ENCODE measurements at regions not wholly inside any gene's neighbourhood (a gene's known extent, or its start where the extent isn't known, plus 50 kb on each side); places are given as distances from the start of the nearest gene placed in this dataset.

DNA sequence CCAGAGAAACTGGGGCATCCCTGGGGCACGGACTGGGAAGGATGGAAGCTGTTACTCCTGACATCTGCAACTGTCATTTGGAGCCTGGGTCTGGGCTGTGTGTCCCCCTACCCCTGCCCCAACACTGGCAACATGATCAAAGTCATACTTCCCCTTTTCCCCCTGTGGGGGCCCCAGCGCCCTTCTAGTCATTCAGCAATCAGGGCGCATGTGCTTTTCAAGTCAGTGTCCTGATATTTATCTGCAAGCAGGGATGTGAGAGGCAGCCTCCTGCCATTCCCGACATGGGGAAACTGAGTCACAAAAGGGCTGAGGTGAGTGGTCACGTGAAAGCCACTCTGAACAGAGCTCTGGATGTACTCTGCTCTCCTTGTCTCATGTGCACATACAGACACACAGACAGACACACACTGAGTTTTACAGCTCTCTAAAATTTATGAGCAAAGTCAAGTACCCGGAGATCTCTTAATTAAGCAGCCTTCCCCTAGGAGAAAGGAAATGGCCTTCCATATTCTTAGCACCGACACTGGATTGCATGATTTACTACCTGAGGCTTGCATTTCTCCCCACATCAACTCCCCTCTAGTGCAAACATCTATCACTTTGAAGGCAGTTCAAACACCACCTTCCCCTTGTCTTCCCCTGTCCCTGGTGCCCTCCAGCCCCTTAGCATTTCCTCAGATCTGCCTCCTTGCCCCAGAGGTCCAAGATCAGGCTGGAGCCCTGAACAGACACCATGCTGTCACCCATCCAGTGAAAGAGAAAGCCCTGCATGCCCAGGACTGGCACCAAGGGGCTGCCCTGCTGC, 170.7 kb downstream of the CDC5L start:
- CTCF ChIA-PET: no interaction called here
- H3K27me3 Mint-ChIP-seq: peaks cover 31% of the 10 kb centered on the region
- POLR2A ChIA-PET: no interaction called here
- H3K27ac Mint-ChIP-seq: no peak overlapping the region
- peaks cover 3% of the 10 kb centered on the region for H3K4me1 Mint-ChIP-seq
- H3K4me3 Mint-ChIP-seq: no peak overlapping the region
- H3K36me3 Mint-ChIP-seq (ENCODE audit: low read depth): no peaks in the 10 kb centered on the region
- DNase-seq: no peak
- H3K9me3 Mint-ChIP-seq: no peaks in the 10 kb centered on the region

DNA sequence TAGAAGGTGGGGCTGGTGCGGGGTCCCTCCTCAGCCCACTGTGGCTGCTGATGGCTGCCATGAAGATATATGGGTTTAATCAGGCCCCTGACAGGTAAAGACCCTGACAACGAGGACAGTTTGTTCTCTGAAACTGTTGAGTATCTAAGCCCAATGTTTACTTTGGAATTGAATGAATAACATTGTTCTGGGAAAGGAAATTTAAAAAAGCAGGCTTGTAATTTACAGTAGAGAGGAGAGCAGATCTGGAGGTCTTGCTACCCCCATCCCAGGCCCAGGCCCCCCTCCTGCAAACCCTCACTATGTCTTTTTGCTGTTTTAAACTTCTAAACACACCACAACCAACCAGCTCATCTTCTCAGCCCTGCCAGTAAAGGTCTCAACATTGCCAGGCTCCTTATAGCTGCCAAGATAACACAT, 171.3 kb downstream of the CDC5L start:
- POLR2A ChIA-PET: no interaction called here
- H3K4me3 Mint-ChIP-seq: no peak overlapping the region

DNA sequence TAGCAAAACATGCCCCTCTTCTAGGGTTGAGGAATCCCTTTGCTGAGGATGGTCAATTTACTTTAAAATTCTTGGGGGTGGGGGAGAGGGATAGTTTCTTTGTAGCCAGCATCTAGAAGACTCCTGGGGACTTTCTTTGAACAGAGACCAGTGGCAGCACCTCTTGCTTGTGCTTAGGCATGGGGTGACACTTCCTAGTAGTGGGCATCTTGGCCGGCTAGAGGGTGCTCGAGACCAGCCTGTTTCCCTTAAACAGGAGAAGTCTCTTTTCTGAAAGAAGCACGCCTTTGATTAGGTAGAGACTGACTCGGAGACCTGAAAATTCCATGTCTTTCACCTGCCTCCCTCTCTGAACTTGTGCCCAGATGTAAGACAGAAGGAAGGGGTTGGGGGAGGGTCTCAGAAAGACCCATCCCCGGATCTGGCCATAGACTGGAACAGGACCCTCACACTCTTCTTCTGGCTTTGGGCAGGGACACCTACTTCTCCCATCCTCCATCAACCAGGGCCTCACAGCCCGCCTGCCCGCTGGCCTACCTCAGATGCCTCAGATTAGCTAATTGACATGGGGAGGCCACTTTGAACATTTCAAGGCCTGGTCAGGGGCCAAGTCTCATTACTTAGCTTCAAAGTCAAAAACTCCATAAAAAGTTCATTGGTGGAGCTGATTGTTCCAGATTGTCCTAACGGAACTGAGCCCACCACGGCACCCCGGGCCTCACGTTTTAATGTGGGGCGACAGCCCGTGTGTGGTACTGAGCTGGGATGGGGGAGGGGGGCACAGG, 172.2 kb downstream of the CDC5L start:
- H3K4me3 Mint-ChIP-seq: no peak overlapping the region
- no peak for DNase-seq
- H3K27ac Mint-ChIP-seq: no peak overlapping the region
- CTCF ChIA-PET: no interaction called here
- H3K9me3 Mint-ChIP-seq: no peaks in the 10 kb centered on the region
- POLR2A ChIA-PET: no interaction called here
- no peaks in the 10 kb centered on the region for H3K36me3 Mint-ChIP-seq (ENCODE audit: low read depth)
- H3K4me1 Mint-ChIP-seq: peaks cover 3% of the 10 kb centered on the region
- peaks cover 31% of the 10 kb centered on the region for H3K27me3 Mint-ChIP-seq

More for the DNA sequence above, 171.3 kb downstream of the CDC5L start:
- Mint-ChIP-seq H3K27me3 (peaks cover 31% of the 10 kb centered on the region), H3K9me3 (no peaks in the 10 kb centered on the region), H3K36me3 (ENCODE audit: low read depth) (no peaks in the 10 kb centered on the region), H3K4me1 (peaks cover 3% of the 10 kb centered on the region), H3K27ac (no peak overlapping the region)
- DNase-seq: no peak
- CTCF ChIA-PET: no interaction called here

DNA sequence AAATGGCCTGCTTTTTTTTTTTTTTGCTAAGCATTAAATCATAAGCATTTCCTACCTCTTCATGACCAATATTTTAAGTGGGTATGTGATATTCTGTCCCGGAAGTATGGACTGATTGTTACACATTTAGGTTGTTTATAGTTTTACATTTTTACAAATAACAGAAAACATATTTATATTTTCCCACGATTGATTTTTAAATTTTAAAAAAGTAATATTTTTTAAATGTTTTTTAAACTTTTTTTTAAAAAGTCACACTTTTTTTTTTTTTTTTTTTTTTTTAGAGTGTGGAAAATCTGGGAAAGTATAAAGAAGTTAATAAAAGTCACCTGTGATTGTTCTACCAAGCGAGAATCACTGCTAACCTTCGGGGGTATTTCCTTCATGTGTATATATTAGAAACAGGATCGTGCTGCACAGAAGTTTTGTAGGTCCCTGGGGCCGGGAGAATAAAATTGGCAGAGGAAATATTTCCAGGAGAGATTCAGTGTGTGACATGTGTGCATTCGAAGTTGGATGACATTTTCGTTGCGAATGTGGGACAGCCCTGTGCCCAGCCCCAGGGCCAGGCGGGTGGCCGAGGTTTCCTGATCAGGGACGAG, 173.1 kb downstream of the CDC5L start:
- DNase-seq: no peak
- Mint-ChIP-seq H3K4me1 (peaks cover 3% of the 10 kb centered on the region), H3K36me3 (ENCODE audit: low read depth) (no peaks in the 10 kb centered on the region), H3K27me3 (peaks cover 31% of the 10 kb centered on the region), H3K9me3 (no peaks in the 10 kb centered on the region), H3K27ac (no peak overlapping the region), H3K4me3 (no peak overlapping the region)
- CTCF ChIA-PET: no interaction called here
- POLR2A ChIA-PET: no interaction called here

DNA sequence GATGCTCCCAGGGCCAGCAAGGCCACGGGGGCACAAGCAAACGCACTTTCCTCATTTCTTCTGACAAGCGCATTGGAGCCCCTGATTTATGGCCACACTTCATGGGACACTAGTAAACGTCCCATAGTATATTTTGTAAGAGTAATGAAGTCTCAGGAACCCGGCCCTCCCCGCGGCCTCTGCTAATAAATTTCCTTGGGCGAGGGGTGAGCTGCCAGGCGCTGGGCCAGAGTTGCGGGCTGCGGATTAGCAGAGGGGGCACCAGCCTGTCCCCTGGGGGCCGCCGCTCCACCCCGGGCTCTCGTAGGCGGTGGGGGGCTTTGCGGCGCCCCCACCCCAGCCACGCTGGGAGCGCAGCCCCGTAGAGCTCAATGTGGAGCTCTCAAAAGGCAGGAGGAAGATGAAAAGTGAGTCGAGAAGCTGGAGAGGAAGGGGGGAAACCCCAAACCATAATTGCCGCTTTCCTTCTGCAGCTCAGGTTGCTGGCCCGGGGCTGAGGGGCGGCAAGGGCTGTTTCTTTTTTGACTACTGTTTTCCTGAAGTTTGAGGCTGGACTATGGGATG, 173.6 kb downstream of the CDC5L start:
- POLR2A ChIA-PET: no interaction called here
- Mint-ChIP-seq H3K4me3 (no peak overlapping the region), H3K27ac (no peak overlapping the region), H3K4me1 (peaks cover 3% of the 10 kb centered on the region), H3K27me3 (peaks cover 31% of the 10 kb centered on the region), H3K9me3 (no peaks in the 10 kb centered on the region), H3K36me3 (ENCODE audit: low read depth) (no peaks in the 10 kb centered on the region)
- CTCF ChIA-PET: no interaction called here
- no peak for DNase-seq

DNA sequence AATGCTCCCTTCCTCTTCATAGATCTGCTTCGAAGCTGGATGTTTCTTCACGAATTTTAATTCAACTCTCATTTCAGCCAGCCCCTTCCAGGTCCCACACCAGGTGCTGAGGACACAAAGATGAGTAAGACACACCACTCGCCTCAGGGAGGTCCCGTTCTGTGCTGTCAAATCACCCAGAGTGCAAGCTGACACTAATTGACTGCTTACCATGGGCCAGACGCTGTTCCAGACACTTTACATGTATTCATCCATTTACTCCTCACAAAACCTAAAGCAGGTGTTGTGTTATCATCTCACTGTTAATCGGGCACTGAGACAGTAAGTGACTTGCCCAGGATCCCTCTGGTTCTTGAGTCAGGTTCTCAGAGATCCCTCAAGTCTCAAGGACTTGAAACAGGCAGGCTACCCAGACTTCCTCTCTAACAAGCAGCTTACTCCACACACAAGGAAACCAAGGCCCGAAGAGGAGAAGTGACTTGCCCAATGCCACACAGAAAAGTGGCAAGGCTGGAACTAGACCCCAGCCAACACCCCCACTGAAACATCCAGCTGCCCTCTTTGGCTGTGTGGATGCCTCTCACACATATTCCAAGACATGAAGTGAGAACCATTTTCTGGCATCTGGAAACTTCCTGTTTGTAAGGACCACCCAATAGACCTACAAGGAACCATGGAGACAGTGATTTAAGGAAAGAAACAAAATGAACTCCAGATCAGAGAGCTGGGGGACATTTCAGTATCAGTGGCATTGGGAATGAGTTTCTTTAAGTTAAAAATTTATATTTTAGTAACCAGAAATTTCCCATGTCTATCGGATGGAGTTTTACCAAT, 174.5 kb downstream of the CDC5L start:
- Mint-ChIP-seq H3K9me3 (no peaks in the 10 kb centered on the region), H3K27ac (no peak overlapping the region), H3K27me3 (peaks cover 31% of the 10 kb centered on the region), H3K4me3 (no peak overlapping the region), H3K36me3 (ENCODE audit: low read depth) (no peaks in the 10 kb centered on the region), H3K4me1 (peaks cover 3% of the 10 kb centered on the region)
- POLR2A ChIA-PET: no interaction called here
- DNase-seq: no peak
- CTCF ChIA-PET: no interaction called here

DNA sequence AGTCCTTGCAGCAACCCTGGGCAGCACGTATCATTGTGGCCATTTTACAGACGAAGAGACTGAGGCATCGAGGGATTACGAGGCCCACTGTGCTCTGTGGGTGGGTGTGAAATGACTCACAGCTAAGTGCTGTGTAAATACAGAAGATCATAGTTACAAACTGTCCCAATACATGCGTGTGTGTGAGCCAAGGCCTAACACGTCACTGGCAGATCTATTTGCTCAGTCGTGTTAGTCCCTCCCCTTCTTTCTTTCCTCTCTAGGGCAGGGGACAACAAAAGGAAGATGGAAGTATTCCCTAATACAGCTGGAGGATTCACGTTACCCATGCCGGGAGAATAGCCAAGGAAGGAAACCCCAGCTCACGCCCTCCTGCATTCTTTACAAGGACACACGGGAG, 175.9 kb downstream of the CDC5L start:
- no peak for DNase-seq
- CTCF ChIA-PET: no interaction called here

DNA sequence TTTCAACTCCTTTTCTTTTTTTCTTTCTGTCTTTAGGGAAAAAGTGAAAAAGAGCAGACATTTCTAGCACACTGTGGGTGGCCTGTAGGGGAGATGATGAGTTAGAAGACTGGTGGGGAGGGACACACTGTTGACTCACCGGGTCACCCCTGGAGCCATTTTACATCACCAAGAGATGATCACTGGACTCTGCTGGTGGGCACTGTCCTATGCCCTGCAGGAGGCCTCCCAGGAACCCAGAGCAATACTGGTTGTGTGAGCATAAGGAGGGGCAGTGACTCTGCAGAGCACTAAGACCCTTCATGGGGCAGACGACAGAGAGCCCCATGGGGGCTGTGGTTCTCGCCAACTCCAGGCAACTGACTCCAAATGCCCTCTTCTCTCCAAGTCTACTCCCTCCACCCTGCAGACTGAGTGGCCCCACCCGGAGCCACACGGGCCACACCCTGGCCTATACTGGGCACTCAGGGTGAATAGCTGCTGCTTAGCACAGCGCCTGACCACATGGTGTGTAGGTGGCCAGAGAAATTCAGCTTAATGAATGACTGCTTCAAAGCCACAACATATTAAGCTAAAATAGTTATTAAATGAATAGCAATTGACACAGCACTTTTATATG, 177.5 kb downstream of the CDC5L start:
- no peak overlapping the region for H3K4me3 Mint-ChIP-seq

More for the DNA sequence above, 175.9 kb downstream of the CDC5L start:
- Mint-ChIP-seq H3K27ac (no peak overlapping the region), H3K4me1 (peaks cover 3% of the 10 kb centered on the region), H3K4me3 (no peak overlapping the region), H3K9me3 (no peaks in the 10 kb centered on the region), H3K27me3 (peaks cover 28% of the 10 kb centered on the region), H3K36me3 (ENCODE audit: low read depth) (no peaks in the 10 kb centered on the region)
- POLR2A ChIA-PET: no interaction called here

DNA sequence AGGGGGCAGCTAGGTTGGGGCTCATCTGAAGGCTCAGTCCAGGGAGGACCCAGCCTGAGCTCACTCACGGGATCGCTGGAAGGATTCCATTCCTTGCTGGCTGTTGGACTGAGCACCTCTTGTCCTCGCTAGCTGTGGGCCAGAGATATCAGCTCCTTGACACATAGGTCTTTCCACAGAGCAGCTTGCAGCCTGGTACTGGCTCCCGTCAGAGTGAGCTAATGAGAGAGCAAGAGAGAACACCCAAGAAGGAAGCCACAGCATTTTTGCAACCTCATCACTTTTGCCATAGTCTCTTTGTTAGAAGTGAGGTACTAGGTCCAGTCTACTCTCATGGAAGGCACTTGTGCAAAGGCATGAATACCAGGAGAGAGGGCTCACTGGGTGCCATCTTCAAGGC, 179.9 kb downstream of the CDC5L start:
- DNase-seq: no peak
- no peaks in the 10 kb centered on the region for H3K36me3 Mint-ChIP-seq (ENCODE audit: low read depth)
- peaks cover 6% of the 10 kb centered on the region for H3K27me3 Mint-ChIP-seq
- no peaks in the 10 kb centered on the region for H3K9me3 Mint-ChIP-seq
- no peak overlapping the region for H3K4me3 Mint-ChIP-seq
- no peaks in the 10 kb centered on the region for H3K4me1 Mint-ChIP-seq
- POLR2A ChIA-PET: no interaction called here
- CTCF ChIA-PET: no interaction called here
- no peak overlapping the region for H3K27ac Mint-ChIP-seq

More for the DNA sequence above, 177.5 kb downstream of the CDC5L start:
- POLR2A ChIA-PET: no interaction called here
- CTCF ChIA-PET: no interaction called here
- Mint-ChIP-seq H3K36me3 (ENCODE audit: low read depth) (no peaks in the 10 kb centered on the region), H3K9me3 (no peaks in the 10 kb centered on the region), H3K4me1 (peaks cover 3% of the 10 kb centered on the region), H3K27me3 (peaks cover 15% of the 10 kb centered on the region), H3K27ac (no peak overlapping the region)
- no peak for DNase-seq

DNA sequence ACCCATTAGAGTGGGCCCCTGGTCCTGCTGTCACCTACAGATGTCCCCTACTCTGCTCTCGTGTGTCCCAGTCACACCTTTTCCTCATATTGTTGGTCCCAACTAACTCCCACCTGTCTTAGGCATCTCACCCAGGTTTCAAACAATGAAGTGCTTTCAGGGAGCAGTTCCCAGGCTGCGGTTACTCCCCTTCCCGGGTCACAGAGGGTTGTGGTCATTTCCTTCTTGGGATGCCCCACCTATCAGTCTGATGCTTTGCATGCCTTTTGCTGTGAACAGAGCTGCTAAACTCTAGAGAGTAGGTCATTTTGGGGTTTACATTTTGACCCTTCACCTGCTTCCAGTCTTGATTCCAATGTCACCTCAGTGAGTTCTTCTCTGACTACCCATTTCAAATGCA, 181.6 kb downstream of the CDC5L start:
- no peak overlapping the region for H3K27ac Mint-ChIP-seq
- DNase-seq: no peak
- ChIA-PET POLR2A (no interaction called here), CTCF (interaction anchor here (1.3 kb wide), 1 partner anchor 93 kb away, joined by 3 read pairs; no protein-coding TSS in a partner anchor)
- H3K4me1 Mint-ChIP-seq: no peaks in the 10 kb centered on the region
- H3K27me3 Mint-ChIP-seq: peaks cover 6% of the 10 kb centered on the region
- H3K4me3 Mint-ChIP-seq: no peak overlapping the region
- H3K9me3 Mint-ChIP-seq: no peaks in the 10 kb centered on the region
- H3K36me3 Mint-ChIP-seq (ENCODE audit: low read depth): no peaks in the 10 kb centered on the region

DNA sequence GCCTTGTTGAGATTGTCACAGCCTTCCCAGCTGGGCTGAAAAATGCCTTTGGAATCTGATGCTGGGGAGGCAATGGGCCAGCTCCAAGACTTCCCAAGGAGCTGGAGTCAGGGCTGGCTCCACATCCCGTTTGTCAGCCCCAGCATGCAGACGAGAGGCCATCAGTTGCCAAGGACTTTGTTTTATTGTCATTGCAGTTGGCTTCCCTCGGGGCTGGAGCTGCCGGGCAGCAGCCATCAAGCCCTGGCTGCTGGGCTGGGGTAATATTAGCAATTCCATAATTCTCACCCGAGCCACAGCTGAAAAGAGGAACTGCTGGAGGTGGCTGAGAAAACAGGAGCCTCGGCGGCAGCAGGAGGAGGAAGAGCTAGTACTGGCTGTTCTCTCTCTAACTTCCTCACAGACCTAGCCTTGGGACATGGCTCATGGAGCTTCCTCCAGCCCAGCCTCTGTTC, 182.5 kb downstream of the CDC5L start:
- ChIA-PET POLR2A (no interaction called here), CTCF (interaction anchor here (1.3 kb wide), 1 partner anchor 94 kb away, joined by 3 read pairs; no protein-coding TSS in a partner anchor)
- DNase-seq: no peak
- H3K4me1 Mint-ChIP-seq: no peaks in the 10 kb centered on the region
- H3K4me3 Mint-ChIP-seq: no peak overlapping the region
- no peaks in the 10 kb centered on the region for H3K9me3 Mint-ChIP-seq
- H3K27me3 Mint-ChIP-seq: peaks cover 6% of the 10 kb centered on the region
- H3K36me3 Mint-ChIP-seq (ENCODE audit: low read depth): no peaks in the 10 kb centered on the region
- no peak overlapping the region for H3K27ac Mint-ChIP-seq

DNA sequence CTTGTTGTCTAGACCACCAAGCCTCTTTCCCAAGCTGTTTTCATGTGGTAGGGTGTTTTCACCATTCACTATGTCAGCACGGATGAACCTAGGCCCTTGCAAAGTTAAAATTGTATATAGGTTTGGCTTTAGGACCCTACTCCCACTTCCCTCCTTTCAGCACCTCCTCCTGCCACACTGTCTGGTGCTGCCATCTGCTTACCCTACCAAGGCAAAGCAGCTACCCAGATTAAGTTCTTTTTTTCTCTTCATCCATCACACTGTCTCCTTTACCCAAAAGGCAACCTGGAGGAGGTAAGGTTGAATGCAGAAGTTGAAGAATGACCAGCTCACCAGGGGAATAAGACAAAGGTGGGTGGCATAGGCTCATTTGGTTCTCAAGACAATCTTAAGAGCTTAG, 184.0 kb downstream of the CDC5L start:
- no peak overlapping the region for H3K4me3 Mint-ChIP-seq
- no peak for DNase-seq
- peaks cover 6% of the 10 kb centered on the region for H3K27me3 Mint-ChIP-seq
- ChIA-PET CTCF (interaction anchor here (0.9 kb wide), 1 partner anchor 96 kb away, joined by 3 read pairs; no protein-coding TSS in a partner anchor), POLR2A (no interaction called here)
- no peak overlapping the region for H3K27ac Mint-ChIP-seq
- no peaks in the 10 kb centered on the region for H3K9me3 Mint-ChIP-seq
- no peaks in the 10 kb centered on the region for H3K4me1 Mint-ChIP-seq
- no peaks in the 10 kb centered on the region for H3K36me3 Mint-ChIP-seq (ENCODE audit: low read depth)

All from activated CD4-positive, alpha-beta memory T cell treated with anti-CD3 and anti-CD28 coated beads, Interleukin-2, amount 10 ng/mL, durations not matched to agents 7 days and 5 days (primary cell).